GM23248 (cell line): ENCODE measurements at regions not wholly inside any gene's neighbourhood (a gene's known extent, or its start where the extent isn't known, plus 50 kb on each side); places are given as distances from the start of the nearest gene placed in this dataset.

ENCODE experiments used
- EZH2 ChIP-seq: fragments of 200-600 bp; sonication (generic); IDR thresholded peaks from 2 replicates; pipeline ENCODE4 v1.6.1; 2018; ENCODE audit warnings: antibody characterized with exemption, mild to moderate bottlenecking; ENCODE audit not compliant: insufficient read depth, poor library complexity, severe bottlenecking
- EZH2phosphoT487 ChIP-seq: fragments of 200-600 bp; sonication (generic); IDR thresholded peaks from 2 replicates; pipeline ENCODE4 v1.6.1; 2018; ENCODE audit warnings: antibody characterized with exemption, moderate library complexity, mild to moderate bottlenecking, low read depth; ENCODE audit not compliant: insufficient read depth

DNA sequence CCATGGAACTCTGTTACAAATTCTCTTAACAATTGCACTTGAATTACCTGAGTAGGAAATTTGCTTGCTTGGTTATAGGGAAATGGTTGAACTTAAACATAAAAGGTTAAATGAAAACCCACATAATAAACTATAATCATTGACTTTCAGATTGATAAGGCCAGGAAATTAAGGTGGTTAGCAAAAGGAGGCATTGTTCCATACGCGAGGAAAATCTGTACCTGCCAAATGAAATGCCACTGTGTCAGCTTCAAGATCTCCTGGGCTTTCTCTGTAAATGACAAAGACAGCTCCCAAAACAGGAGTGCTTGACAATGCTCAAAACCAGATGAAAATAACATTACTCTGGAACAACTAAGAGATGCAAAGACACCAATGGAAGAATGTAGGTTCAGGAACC is 125.5 kb upstream of the KLF3 start:
- TF ChIP-seq EZH2phosphoT487 (no peak), EZH2 (no peak)
